ENCODE measurements at regions not wholly inside any gene's neighbourhood (a gene's known extent, or its start where the extent isn't known, plus 50 kb on each side); places are given as distances from the start of the nearest gene placed in this dataset.

GRCh38 chr14:98576463-98576862 is 695.5 kb downstream of the BCL11B start:
- no TSS peak for BruUV-seq (replicated peaks)

More at GRCh38 chr14:98576463-98576862, 695.5 kb downstream of the BCL11B start:
- Histone ChIP-seq H3K4ac (ENCODE audit: low read depth, low read length) (no peak overlapping the region), H3K4me2 (ENCODE audit: low read depth, low read length) (no peak overlapping the region), H2BK15ac (ENCODE audit: low read depth, low read length) (no peak overlapping the region), H3K14ac (replicated peaks; ENCODE audit: low read depth, low read length) (no peak overlapping the region), H3K36me3 (ENCODE audit: control insufficient read depth, insufficient read depth, low read length) (no peaks in the 10 kb centered on the region), H3K18ac (ENCODE audit: low read depth, low read length) (no peak overlapping the region), H4K5ac (ENCODE audit: low read depth, low read length) (no peak overlapping the region), H3K27me3 (ENCODE audit: control insufficient read depth, insufficient read depth, low read length) (no peaks in the 10 kb centered on the region), H2AK9ac (replicated peaks; ENCODE audit: low read depth, low read length, poor library complexity) (no peak overlapping the region), H2AFZ (replicated peaks; ENCODE audit: low read length, poor library complexity) (no peak overlapping the region), H3K9ac (ENCODE audit: low read depth, low read length) (no peak overlapping the region), H3K56ac (ENCODE audit: extremely low read depth, insufficient read depth, low read length) (no peak overlapping the region), H3K4me3 (ENCODE audit: insufficient read depth, low read depth, low read length) (no peak overlapping the region), H4K20me1 (ENCODE audit: insufficient read depth, low read length) (no peaks in the 10 kb centered on the region), H3K23ac (ENCODE audit: low read depth, low read length) (no peak overlapping the region), H4K8ac (ENCODE audit: low read depth in 2 of 2, low read length in 2 of 2) (no peak overlapping the region), H2AK5ac (ENCODE audit: low read depth, low read length) (no peak overlapping the region), H2BK20ac (ENCODE audit: low read depth, low read length) (no peak overlapping the region), H4K91ac (ENCODE audit: insufficient read depth, low read depth, low read length) (no peak overlapping the region), H2BK5ac (ENCODE audit: low read depth, low read length, poor library complexity, severe bottlenecking) (no peak overlapping the region), H2BK120ac (ENCODE audit: low read depth, low read length) (no peak overlapping the region), H3K27ac (ENCODE audit: insufficient read depth, low read length) (no peak overlapping the region), H3K9me3 (ENCODE audit: control insufficient read depth, insufficient read depth, low read length) (peaks cover 11% of the 10 kb centered on the region), H3K9me1 (ENCODE audit: insufficient read depth, low read length) (no peaks in the 10 kb centered on the region), H3K4me1 (ENCODE audit: control insufficient read depth, insufficient read depth, low read length) (no peaks in the 10 kb centered on the region), H3K79me1 (ENCODE audit: low read depth in 1 of 2, low read length in 2 of 2) (no peaks in the 10 kb centered on the region)
- intact Hi-C loops (cut with micrococcal nuclease): no loop called here
- DNase-seq: no peak
- no peak for ATAC-seq (ENCODE audit: low read depth)
- ChIA-PET CTCF (no interaction called here), POLR2A (ENCODE audit: unreplicated experiment) (no interaction called here)
- WGBS, 2 experiments (ENCODE audit: extremely low coverage in 2 of 2, insufficient read length in 1 of 2): no CpG with 5 or more reads among the region's 2 CpGs
- dilution Hi-C loops (cut with HindIII; ENCODE audit: low sequenced_read_pairs, unreplicated experiment): no loop called here
- in situ Hi-C loops (cut with MboI; ENCODE audit: low sequenced_read_pairs): no loop called here
- TF ChIP-seq, protein P1, sequence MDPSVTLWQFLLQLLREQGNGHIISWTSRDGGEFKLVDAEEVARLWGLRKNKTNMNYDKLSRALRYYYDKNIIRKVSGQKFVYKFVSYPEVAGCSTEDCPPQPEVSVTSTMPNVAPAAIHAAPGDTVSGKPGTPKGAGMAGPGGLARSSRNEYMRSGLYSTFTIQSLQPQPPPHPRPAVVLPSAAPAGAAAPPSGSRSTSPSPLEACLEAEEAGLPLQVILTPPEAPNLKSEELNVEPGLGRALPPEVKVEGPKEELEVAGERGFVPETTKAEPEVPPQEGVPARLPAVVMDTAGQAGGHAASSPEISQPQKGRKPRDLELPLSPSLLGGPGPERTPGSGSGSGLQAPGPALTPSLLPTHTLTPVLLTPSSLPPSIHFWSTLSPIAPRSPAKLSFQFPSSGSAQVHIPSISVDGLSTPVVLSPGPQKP (IDR thresholded peaks at IDR 0.05; ENCODE audit: borderline replicate concordance, low read depth, low read length): no peak
- TF ChIP-seq CEBPB (IDR thresholded peaks at IDR 0.05; ENCODE audit: low read depth, low read length): no peak

Measured in IMR-90 (cell line).